ENCODE measurements at regions not wholly inside any gene's neighbourhood (a gene's known extent, or its start where the extent isn't known, plus 50 kb on each side); places are given as distances from the start of the nearest gene placed in this dataset.
A peak's percentile ranks its signal among the peaks of the same experiment; 100 is the strongest.

DNA sequence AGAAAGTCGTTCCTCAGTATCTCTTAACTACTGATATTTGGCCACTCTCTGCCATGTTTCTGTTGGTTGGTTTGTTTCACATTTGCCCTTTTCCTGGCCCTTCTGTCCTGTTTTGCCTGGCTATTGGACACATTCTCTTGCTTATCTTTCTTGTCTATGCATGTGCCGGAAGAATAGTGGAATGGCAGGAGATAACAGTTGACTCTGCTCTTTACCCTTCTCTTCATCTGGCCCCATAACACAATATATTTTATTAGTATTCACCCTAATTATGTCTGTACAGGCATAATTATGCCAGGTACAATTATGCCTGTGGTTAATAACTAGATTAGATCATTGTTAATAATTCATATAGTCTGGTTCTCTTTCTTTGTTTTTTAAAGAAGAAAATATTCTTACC is 243.5 kb upstream of the LMO3 start:
- 87% methylated on average over 2 of the region's 2 CpGs; no CpG with 5 or more reads in 1 of the 2 experiments for WGBS, 2 experiments (ENCODE audit: insufficient coverage in 1 of 2, insufficient read length in 1 of 2)
- no peak overlapping the region for H3K9ac ChIP-seq (ENCODE audit: extremely low read depth, low read length, poor library complexity, severe bottlenecking)
- no peak for DNase-seq
- H3K27ac ChIP-seq (ENCODE audit: low read depth, low read length), result no peak overlapping the region
- H3K27ac Mint-ChIP-seq, result no peak overlapping the region
- H3K36me3 ChIP-seq (ENCODE audit: control insufficient read depth, insufficient read depth, low read length), result no peaks in the 10 kb centered on the region
- H3K4me3 ChIP-seq (ENCODE audit: low read length), result no peak overlapping the region
- no peaks in the 10 kb centered on the region for H3K4me1 ChIP-seq (ENCODE audit: control insufficient read depth, insufficient read depth, low read length)
- H3K27me3 ChIP-seq (ENCODE audit: control insufficient read depth, insufficient read depth, low read length, poor library complexity, severe bottlenecking), result no peaks in the 10 kb centered on the region
- no peaks in the 10 kb centered on the region for H3K36me3 Mint-ChIP-seq (ENCODE audit: low read depth)
- no peaks in the 10 kb centered on the region for H3K27me3 Mint-ChIP-seq (ENCODE audit: insufficient read depth)
- no peak overlapping the region for H3K4me3 Mint-ChIP-seq
- peaks cover 7% of the 10 kb centered on the region for H3K9me3 Mint-ChIP-seq
- H3K4me1 Mint-ChIP-seq, result no peaks in the 10 kb centered on the region
- H3K9me3 ChIP-seq (ENCODE audit: control insufficient read depth, low read length), result no peaks in the 10 kb centered on the region
- TF ChIP-seq, protein P1, sequence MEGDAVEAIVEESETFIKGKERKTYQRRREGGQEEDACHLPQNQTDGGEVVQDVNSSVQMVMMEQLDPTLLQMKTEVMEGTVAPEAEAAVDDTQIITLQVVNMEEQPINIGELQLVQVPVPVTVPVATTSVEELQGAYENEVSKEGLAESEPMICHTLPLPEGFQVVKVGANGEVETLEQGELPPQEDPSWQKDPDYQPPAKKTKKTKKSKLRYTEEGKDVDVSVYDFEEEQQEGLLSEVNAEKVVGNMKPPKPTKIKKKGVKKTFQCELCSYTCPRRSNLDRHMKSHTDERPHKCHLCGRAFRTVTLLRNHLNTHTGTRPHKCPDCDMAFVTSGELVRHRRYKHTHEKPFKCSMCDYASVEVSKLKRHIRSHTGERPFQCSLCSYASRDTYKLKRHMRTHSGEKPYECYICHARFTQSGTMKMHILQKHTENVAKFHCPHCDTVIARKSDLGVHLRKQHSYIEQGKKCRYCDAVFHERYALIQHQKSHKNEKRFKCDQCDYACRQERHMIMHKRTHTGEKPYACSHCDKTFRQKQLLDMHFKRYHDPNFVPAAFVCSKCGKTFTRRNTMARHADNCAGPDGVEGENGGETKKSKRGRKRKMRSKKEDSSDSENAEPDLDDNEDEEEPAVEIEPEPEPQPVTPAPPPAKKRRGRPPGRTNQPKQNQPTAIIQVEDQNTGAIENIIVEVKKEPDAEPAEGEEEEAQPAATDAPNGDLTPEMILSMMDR (conservative IDR thresholded peaks at IDR 0.05), result no peak

- H3K9ac ChIP-seq (ENCODE audit: extremely low read depth, low read length, poor library complexity, severe bottlenecking), result no peak overlapping the region
- 93 to 94% methylated on average over 5 to 7 of the region's 7 CpGs for WGBS, 2 experiments (ENCODE audit: insufficient coverage in 1 of 2, insufficient read length in 1 of 2)
- H3K27ac Mint-ChIP-seq, result no peak overlapping the region
- TF ChIP-seq, protein P1 (conservative IDR thresholded peaks at IDR 0.05), result peak; percentile 76
- no peak overlapping the region for H3K4me3 ChIP-seq (ENCODE audit: low read length)
- no peaks in the 10 kb centered on the region for H3K9me3 ChIP-seq (ENCODE audit: control insufficient read depth, low read length)
- peaks cover 7% of the 10 kb centered on the region for H3K9me3 Mint-ChIP-seq
- no peak overlapping the region for H3K27ac ChIP-seq (ENCODE audit: low read depth, low read length)
- no peaks in the 10 kb centered on the region for H3K27me3 Mint-ChIP-seq (ENCODE audit: insufficient read depth)
- no peaks in the 10 kb centered on the region for H3K36me3 ChIP-seq (ENCODE audit: control insufficient read depth, insufficient read depth, low read length)
- H3K4me3 Mint-ChIP-seq, result no peak overlapping the region
- no peaks in the 10 kb centered on the region for H3K27me3 ChIP-seq (ENCODE audit: control insufficient read depth, insufficient read depth, low read length, poor library complexity, severe bottlenecking)
- H3K36me3 Mint-ChIP-seq (ENCODE audit: low read depth), result no peaks in the 10 kb centered on the region
- H3K4me1 ChIP-seq (ENCODE audit: control insufficient read depth, insufficient read depth, low read length), result no peaks in the 10 kb centered on the region
- no peaks in the 10 kb centered on the region for H3K4me1 Mint-ChIP-seq
- peak; percentile 75 for DNase-seq
These were observed 238.9 kb upstream of the LMO3 start for GRCh38 chr12:16844875-16845274.

DNA sequence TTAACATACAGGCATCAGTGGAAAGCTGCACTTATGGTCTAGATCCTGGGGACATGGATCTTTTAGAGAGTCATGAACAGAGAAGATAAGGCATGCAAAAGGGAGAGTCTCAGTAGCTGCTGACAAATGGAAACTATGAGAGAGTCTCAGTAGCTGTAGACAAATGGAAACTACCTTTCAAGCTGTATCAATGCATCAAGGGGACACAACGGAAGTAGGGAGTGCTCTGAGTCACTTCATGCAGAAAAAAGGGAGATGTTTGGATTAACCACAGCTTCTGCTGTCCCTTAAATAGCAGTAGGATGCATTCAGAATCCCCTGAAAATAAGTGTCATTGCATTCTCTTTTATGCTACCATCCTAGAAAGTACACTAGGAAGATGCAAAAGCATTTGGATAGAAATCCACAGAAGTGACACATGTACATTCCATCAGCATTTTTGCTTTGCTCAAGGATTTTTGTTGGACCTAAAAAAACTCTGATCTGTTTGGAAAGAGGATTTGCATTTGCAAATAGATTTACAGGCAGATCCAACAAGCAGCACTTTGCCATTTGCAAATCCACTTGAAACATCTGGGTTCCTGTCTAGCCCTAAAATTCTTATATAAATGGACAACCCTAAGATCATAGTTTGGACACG is 227.5 kb upstream of the LMO3 start:
- Histone ChIP-seq H3K4me1 (ENCODE audit: control insufficient read depth, insufficient read depth, low read length) (no peaks in the 10 kb centered on the region), H3K36me3 (ENCODE audit: control insufficient read depth, insufficient read depth, low read length) (no peaks in the 10 kb centered on the region), H3K27me3 (ENCODE audit: control insufficient read depth, insufficient read depth, low read length, poor library complexity, severe bottlenecking) (no peaks in the 10 kb centered on the region), H3K27ac (ENCODE audit: low read depth, low read length) (no peak overlapping the region), H3K9ac (ENCODE audit: extremely low read depth, low read length, poor library complexity, severe bottlenecking) (no peak overlapping the region), H3K9me3 (ENCODE audit: control insufficient read depth, low read length) (no peaks in the 10 kb centered on the region), H3K4me3 (ENCODE audit: low read length) (no peak overlapping the region)
- H3K4me1 Mint-ChIP-seq, result peaks cover 16% of the 10 kb centered on the region
- 38% methylated on average over 1 of the region's 2 CpGs for WGBS, 2 experiments (ENCODE audit: insufficient coverage in 1 of 2, insufficient read length in 1 of 2)
- no peak overlapping the region for H3K4me3 Mint-ChIP-seq
- no peak overlapping the region for H3K27ac Mint-ChIP-seq
- no peaks in the 10 kb centered on the region for H3K9me3 Mint-ChIP-seq
- H3K36me3 Mint-ChIP-seq (ENCODE audit: low read depth), result no peaks in the 10 kb centered on the region
- no peaks in the 10 kb centered on the region for H3K27me3 Mint-ChIP-seq (ENCODE audit: insufficient read depth)
- no peak for DNase-seq
- TF ChIP-seq, protein P1 (conservative IDR thresholded peaks at IDR 0.05), result no peak

All from endodermal cell (in vitro differentiated cells).